ENCODE measurements at regions not wholly inside any gene's neighbourhood (a gene's known extent, or its start where the extent isn't known, plus 50 kb on each side); places are given as distances from the start of the nearest gene placed in this dataset.

GRCh38 chr15:62445244-62445643 lies 280.2 kb upstream of the C2CD4B start:
- no peak for FAIRE-seq

- no peak for FAIRE-seq
These were observed 281.9 kb upstream of the C2CD4B start for GRCh38 chr15:62446984-62447383.

DNA sequence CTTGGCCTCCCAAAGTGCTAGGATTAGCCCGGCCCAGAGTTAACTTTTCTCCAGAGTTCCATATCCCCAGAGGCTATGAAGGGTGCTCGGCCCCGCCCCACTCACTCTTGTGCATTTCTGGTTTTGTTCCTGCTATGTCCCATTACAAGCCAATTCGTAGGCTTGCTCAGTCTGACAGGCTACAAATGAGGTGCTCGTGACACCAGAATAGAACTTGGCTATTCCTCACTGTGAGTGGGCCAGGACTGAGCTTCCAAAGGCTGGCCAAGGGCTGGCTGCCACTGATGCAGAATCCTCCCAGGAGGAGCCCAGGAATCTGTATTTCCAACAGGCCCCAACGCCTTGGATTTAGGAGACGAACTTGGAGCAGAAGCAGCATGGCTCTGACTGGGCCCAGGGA lies 282.7 kb upstream of the C2CD4B start:
- FAIRE-seq = no peak

- no peak for FAIRE-seq
These were observed 284.6 kb upstream of the C2CD4B start for GRCh38 chr15:62449638-62450037.

DNA sequence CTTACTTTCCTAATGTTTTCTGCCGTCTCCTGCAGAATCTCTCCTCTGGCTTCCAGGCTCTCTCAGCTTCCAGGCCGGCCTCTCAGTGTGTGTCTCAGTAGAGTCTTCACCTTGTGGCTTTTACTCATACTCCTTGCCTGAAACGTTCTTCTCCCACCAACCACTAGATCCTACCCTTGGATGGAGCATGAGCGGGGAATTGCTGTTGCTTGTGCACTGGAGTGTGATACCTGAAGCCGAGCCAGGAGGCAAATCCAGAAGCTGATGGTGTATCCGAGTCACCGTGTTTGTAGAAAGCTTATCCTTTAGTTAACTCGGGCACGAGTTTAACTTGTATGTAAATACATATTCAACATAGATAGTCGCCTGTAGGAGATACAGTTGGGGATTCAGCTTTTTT lies 285.0 kb upstream of the C2CD4B start:
- FAIRE-seq = no peak

- no peak for FAIRE-seq
These were observed 286.9 kb upstream of the C2CD4B start for GRCh38 chr15:62452026-62452425.

DNA sequence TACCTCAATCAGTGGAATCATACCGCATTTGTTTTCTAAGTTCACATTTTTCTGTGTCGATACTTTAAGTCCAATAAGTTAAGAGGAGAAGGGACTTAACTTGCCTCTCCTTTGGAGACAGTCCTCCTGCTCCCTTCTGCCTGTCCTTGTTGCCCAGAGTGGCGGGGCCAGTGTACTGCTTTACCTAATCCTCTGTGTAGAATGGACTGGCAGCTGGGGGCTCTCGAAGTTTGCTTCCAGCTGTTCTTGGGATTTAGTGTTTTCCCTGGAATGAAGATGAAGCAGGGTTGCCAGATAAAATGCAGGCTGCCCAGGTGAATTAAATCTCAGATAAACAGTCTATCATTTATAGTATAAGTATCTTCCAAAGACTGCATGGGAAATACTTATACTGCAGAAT lies 287.6 kb upstream of the C2CD4B start:
- FAIRE-seq = no peak

DNA sequence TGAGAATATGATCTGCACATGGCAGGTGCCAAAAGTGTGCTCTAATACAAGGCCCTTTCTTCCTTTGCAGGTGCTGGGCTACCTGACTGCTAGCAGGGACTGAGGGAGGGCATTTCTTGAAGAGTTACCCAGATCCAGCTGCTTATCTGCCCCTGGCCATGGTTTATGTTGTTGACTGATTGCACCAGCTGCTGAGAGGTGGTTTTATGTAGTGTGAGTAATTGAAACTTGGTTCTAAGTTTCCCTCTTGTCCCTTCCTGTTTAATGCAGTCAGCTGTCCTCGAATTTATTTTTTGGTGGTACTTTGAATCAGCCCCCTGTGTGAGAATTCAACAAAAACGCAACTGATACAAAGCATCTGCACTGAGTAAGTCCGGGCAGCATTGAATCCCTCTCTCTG lies 288.3 kb upstream of the C2CD4B start:
- no peak for FAIRE-seq

DNA sequence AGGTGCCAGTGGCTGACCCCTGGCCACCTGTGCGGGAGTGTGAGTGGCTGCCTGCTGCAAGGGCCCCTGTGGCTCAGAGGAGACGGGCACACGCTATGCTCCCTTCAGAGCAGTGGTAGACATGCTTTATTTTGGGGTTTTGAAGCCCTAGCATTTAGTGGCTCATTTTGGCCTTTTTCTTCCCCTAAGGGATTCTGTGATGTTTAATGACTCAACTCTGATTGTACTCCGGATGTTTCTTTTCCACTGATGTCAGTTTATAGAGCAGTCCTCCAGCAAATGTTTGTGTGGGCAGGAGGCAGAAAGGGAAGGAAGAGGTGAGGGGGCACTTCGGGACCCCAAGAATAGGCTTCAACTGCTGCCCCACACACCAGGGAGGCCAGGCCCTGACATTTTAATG lies 288.9 kb upstream of the C2CD4B start:
- no peak for FAIRE-seq

DNA sequence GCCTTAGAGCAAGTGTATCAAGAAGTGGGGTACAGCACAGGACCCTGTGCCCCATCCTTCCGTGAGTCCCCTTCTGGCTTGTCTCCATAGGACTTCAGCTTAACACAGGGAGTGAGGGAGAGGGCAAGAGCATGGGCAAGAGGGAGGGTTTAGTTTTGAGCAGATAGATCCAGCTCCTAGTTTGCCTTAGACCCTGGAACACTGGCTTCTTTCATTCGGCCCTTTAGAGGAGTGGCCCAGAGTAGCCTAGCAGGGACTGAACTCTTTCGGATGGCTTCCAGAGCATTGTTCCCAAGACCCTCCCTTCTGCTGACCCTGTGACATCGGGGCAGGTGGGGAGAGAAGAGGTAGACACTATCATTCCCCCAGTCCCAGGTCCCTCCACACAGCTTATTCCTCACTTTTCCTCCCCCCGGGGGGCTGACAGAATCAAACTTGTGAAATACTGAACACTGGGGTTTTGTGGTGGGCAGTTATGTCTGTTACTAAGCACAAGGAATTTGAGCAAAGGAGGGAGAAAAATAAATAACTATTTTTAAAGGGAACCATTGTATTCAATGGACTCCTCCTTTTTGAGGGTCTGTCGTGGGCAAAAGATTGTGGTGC lies 289.6 kb upstream of the C2CD4B start:
- FAIRE-seq = no peak

GRCh38 chr15:62455441-62455921 lies 290.4 kb upstream of the C2CD4B start:
- FAIRE-seq = no peak

DNA sequence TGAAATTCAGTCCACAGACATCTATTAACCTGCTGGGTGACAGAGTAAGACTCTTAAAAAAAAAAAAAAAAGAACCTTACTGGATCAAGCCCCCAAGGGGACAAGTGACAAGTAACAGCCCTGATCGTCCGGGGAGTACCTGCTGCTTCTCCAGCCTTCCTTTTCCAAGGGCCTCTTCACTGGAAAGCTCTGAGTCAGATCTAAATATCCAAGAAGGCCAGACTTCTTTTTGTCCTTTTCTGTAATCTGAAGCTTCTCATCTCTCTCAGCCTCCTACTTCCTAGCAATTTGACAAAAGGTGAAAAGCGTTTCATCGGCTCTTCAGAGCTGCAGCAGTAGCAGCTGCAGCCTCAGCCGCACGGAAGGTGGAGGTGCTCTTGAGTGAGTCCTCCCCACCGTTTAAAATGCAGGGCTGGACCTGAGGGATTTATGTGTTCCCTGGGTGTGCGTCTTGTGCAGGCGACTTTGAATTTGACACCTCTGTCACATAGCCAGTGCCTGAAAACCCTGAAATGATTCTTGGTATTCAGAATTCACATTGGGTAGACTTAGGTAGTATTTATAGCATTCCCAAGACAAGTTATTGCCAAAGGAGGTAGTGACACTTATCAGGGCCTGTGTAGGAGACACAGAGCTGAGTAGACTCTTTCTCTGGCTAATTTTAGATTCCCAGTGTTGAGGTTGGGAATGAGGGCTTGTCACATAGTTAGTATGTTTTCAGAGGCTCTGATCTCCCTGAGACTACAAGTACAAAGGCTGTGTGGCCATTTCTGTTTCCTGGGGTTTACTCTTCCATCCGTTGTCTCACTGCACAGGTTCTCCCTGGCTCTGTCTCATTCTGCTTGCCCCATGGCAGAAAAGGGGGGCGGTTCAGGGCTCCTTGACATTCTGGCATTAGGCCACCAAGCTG lies 291.2 kb upstream of the C2CD4B start:
- FAIRE-seq = no peak

DNA sequence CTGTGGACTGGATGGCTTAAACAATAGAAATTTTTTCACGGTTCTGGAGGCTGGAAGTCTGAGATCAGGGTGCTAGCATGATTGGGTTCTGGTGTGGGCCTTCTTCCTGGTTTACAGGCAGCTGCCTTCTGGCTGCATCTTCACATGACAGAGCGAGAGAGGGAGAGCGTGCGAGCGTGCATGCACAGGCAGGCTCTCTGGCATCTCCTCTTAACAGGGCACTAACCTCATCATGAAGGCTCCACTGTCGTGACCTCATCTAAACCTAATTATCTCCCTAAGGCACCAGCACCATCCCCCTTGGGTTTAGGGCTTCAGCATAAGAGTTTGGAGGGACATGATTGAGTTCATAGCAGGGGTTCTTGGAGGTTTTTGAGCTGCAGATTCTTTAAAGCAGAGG lies 292.0 kb upstream of the C2CD4B start:
- FAIRE-seq = no peak

DNA sequence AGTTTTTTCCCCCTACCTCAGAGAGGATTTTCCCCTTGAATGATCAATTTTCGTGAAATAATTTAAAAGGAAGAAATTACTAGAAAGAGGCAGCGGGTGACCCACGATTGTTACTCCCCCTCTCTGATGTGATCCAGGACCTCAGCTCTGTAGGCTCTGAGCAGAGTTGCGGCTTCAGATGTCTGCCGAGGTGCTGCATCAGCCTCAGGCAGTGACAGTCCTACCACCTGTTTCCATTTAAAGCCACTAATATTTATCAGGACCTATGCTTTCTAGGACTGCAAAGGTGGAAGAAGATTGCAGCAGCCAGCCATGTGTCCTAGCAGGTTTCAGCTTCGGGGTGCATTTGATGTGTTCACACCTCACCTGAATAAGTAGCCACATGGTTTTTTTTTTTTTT lies 294.8 kb upstream of the C2CD4B start:
- FAIRE-seq = no peak

DNA sequence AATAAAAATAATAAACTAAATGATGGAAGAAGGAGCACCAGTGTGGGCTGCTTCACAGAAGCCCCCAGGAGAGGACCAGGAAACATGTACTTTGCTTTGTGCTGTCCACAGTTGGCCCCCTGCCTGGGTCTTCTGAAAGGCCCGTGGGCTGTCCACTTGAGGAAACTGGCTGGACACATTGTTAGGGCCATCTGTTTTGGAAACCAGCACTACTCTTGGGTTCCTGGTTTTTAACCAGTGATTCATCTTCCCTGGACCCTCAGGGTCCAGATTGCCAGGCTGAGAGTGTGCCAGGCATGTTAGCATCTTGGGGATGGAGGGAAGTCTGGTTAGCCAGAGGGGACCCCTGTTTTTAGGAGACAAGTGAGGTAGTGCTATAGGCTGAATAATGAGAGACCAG lies 297.2 kb upstream of the C2CD4B start:
- no peak for FAIRE-seq

GRCh38 chr15:62462721-62463120 lies 297.6 kb upstream of the C2CD4B start:
- no peak for FAIRE-seq

GRCh38 chr15:62464705-62465104 lies 299.6 kb upstream of the C2CD4B start:
- no peak for FAIRE-seq

DNA sequence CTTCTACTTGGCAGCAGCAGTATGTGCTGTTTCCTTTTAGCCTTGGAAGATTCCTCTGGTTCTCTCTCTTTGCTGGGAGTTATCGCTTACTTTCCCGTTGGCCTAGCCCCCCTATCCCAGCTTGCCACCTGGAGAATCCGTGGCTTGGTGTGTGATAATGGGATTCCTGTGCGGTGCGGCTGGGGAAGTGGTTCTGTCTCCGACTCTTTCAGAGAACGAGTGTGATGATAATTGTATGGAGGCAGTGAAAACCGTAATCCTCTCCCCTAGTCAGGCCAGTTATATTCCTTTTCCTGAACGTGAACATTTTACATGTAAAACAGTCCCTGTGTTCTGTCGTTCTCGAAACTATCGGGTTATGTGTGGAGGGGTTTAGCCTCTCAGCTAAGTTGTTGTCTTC lies 300.1 kb upstream of the C2CD4B start:
- no peak for FAIRE-seq

DNA sequence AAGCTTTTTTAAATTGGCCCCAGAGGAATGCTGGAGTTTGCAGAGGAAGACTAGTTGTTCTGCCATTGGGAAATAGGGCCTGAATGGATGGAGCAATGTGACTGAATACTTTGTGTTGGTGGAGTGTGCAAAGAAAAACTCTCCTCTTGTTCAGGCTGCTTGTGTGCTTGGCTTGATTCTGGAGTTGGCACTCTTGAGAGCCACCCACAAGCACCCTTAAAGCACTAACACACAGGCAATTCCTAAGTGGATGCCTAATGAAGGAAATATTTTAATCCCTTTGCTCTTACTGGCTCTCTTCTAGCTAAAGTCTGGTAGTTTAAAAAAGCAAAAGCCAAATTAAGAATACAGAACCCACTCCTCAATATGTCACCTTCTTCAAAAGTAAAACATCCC lies 304.4 kb upstream of the C2CD4B start:
- no peak for FAIRE-seq

DNA sequence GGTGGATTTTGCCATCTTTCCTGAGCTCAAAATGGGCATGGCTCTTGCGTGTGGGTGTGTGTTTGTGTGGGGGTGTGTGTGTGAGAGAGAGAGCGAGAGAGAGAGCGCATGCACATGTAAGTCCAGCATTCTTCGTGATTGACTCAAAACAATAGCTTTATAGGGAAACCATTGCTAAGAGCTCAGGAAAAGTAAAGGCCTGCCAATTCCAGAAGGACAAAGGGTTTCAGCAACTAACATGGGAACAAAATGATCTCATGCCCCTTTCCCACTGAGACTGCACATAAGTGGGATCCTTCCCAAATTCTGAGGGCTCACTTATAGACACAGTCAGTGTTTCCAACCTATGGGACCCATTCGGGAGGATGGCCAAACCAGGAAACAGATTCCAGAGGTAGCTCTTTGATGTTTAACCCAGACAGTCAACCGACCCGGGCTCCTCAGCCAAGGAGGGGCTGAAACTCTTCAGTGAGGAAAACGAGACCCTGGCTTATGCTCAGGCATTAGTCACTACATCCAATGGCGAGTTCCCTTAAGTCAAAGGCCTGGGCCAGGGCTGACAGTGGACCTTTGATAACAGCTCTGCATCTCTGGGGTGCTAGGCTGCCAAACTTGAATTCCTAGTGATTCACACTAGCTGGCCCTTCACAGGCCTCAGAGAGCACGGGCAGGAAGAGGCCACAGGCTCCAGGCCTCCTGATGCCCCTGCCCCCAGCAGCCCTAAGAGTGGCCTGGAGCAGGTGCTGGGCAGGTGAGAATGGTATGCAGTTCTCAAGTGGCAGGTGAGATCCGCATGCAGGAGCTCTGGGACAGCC lies 305.0 kb upstream of the C2CD4B start:
- FAIRE-seq = no peak

GRCh38 chr15:62472616-62473299 lies 307.7 kb upstream of the C2CD4B start:
- FAIRE-seq = no peak

- FAIRE-seq = no peak
These were observed 309.1 kb upstream of the C2CD4B start for GRCh38 chr15:62474021-62474770.
